GM23338 (cell line): ENCODE measurements at regions not wholly inside any gene's neighbourhood (a gene's known extent, or its start where the extent isn't known, plus 50 kb on each side); places are given as distances from the start of the nearest gene placed in this dataset.

Experiments used
- CREB1 ChIP-seq: fragments of 250-450 bp; sonication (Bioruptor Pico); IDR thresholded peaks from 2 replicates; pipeline ENCODE4 v1.5.0; 2020; ENCODE audit warnings: low read depth, mild to moderate bottlenecking, moderate library complexity
- CTCF ChIP-seq, 2 experiments: fragments of 200-600 bp in 1 of 2; sonication (generic) in 1 of 2; conservative IDR thresholded peaks; 2 replicates each; pipeline versions ENCODE4 v1.5.1 to v1.6.1; 2016 to 2017; ENCODE audit warnings: antibody characterized with exemption in 2 of 2, low read depth in 2 of 2, mild to moderate bottlenecking in 2 of 2, moderate library complexity in 1 of 2
- ETS1 ChIP-seq: IDR thresholded peaks from 2 replicates; pipeline ENCODE4 v1.6.1; 2016; ENCODE audit warnings: antibody characterized with exemption
- EZH2 ChIP-seq: fragments of 200-600 bp; sonication (generic); IDR thresholded peaks from one replicate; pipeline ENCODE4 v1.8.0; 2017; ENCODE audit warnings: antibody characterized with exemption, mild to moderate bottlenecking, low read depth; ENCODE audit not compliant: unreplicated experiment
- EZH2phosphoT487 ChIP-seq: fragments of 200-600 bp; sonication (generic); IDR thresholded peaks from one replicate; pipeline ENCODE4 v1.8.1; 2018; ENCODE audit warnings: antibody characterized with exemption; ENCODE audit not compliant: unreplicated experiment
- JUNB ChIP-seq: IDR thresholded peaks from one replicate; pipeline ENCODE4 v1.6.1; 2016; ENCODE audit warnings: antibody characterized with exemption; ENCODE audit not compliant: unreplicated experiment
- NANOG ChIP-seq: IDR thresholded peaks from 2 replicates; pipeline ENCODE4 v1.6.1; 2016; ENCODE audit warnings: antibody characterized with exemption, borderline replicate concordance
- POLR2AphosphoS5 ChIP-seq: IDR thresholded peaks from 2 replicates; pipeline ENCODE4 v1.6.1; 2016; ENCODE audit warnings: antibody characterized with exemption, low read depth
- REST ChIP-seq: IDR thresholded peaks from one replicate; pipeline ENCODE4 v1.6.1; 2018; ENCODE audit warnings: antibody characterized with exemption; ENCODE audit not compliant: unreplicated experiment
- STAT1 ChIP-seq: IDR thresholded peaks from one replicate; pipeline ENCODE4 v1.6.1; 2016; ENCODE audit warnings: antibody characterized with exemption; ENCODE audit not compliant: unreplicated experiment
- ZNF114 ChIP-seq: fragments of 250-450 bp; sonication (Bioruptor Pico); IDR thresholded peaks from 2 replicates; pipeline ENCODE4 v1.5.0; 2020; ENCODE audit warnings: mild to moderate bottlenecking, moderate library complexity
- ZNF331 ChIP-seq: fragments of 250-450 bp; sonication (Bioruptor Pico); IDR thresholded peaks from 2 replicates; pipeline ENCODE4 v1.5.0; 2020; ENCODE audit warnings: low read depth, mild to moderate bottlenecking, moderate library complexity
- ZNF462 ChIP-seq: fragments of 250-450 bp; sonication (Bioruptor Pico); IDR thresholded peaks from 2 replicates; pipeline ENCODE4 v1.5.0; 2020; ENCODE audit warnings: mild to moderate bottlenecking, moderate library complexity

- TF ChIP-seq ETS1, result no peak
- TF ChIP-seq POLR2AphosphoS5, result no peak
- no peak for TF ChIP-seq CTCF (conservative IDR thresholded peaks at IDR 0.05; ENCODE audit: low read depth in 2 of 2)
- no peak for TF ChIP-seq EZH2phosphoT487
- no peak for TF ChIP-seq EZH2
- TF ChIP-seq REST, result no peak
- TF ChIP-seq CREB1, result no peak
- no peak for TF ChIP-seq JUNB
- no peak for TF ChIP-seq ZNF331 (CRISPR knock-in tag)
- TF ChIP-seq STAT1, result no peak
- no peak for TF ChIP-seq ZNF114
- no peak for TF ChIP-seq NANOG
- no peak for TF ChIP-seq ZNF462 (CRISPR knock-in tag)
Observed at GRCh38 chrX:10828640-10829039, 208.3 kb upstream of the MID1 start.
